ENCODE measurements at regions not wholly inside any gene's neighbourhood (a gene's known extent, or its start where the extent isn't known, plus 50 kb on each side); places are given as distances from the start of the nearest gene placed in this dataset.

- Histone ChIP-seq H4K5ac (ENCODE audit: low read depth, low read length) (no peak overlapping the region), H4K91ac (ENCODE audit: insufficient read depth, low read depth, low read length) (peak overlapping the region; percentile 33; the same call in 1 of the 2 replicates), H2AK5ac (ENCODE audit: low read depth, low read length) (peak overlapping the region; percentile 10; the same call in 1 of the 2 replicates), H3K4me2 (ENCODE audit: low read depth, low read length) (no peak overlapping the region), H2AFZ (replicated peaks; ENCODE audit: low read length, poor library complexity) (no peak overlapping the region), H3K9me1 (ENCODE audit: insufficient read depth, low read length) (peaks cover 15% of the 10 kb centered on the region; the same call in 1 of the 2 replicates), H3K4me1 (ENCODE audit: control insufficient read depth, insufficient read depth, low read length) (peaks cover 13% of the 10 kb centered on the region), H3K23ac (ENCODE audit: low read depth, low read length) (no peak overlapping the region), H3K36me3 (ENCODE audit: control insufficient read depth, insufficient read depth, low read length) (no peaks in the 10 kb centered on the region), H2BK20ac (ENCODE audit: low read depth, low read length) (0 out of 2 replicates have a peak overlapping the region, but pooled peaks have one; percentile 12), H2BK120ac (ENCODE audit: low read depth, low read length) (peak overlapping the region; percentile 48; the same call in 1 of the 2 replicates), H3K9ac (ENCODE audit: low read depth, low read length) (no peak overlapping the region), H2BK15ac (ENCODE audit: low read depth, low read length) (no peak overlapping the region), H2AK9ac (replicated peaks; ENCODE audit: low read depth, low read length, poor library complexity) (no peak overlapping the region), H4K8ac (ENCODE audit: low read depth in 2 of 2, low read length in 2 of 2) (no peak overlapping the region; a peak in 1 of 4 replicates), H2BK5ac (ENCODE audit: low read depth, low read length, poor library complexity, severe bottlenecking) (no peak overlapping the region), H3K18ac (ENCODE audit: low read depth, low read length) (no peak overlapping the region), H3K4ac (ENCODE audit: low read depth, low read length) (peak overlapping the region; percentile 27; the same call in 1 of the 2 replicates), H3K27me3 (ENCODE audit: control insufficient read depth, insufficient read depth, low read length) (no peaks in the 10 kb centered on the region), H4K20me1 (ENCODE audit: insufficient read depth, low read length) (no peaks in the 10 kb centered on the region), H3K56ac (ENCODE audit: extremely low read depth, insufficient read depth, low read length) (no peak overlapping the region), H3K4me3 (ENCODE audit: insufficient read depth, low read depth, low read length) (no peak overlapping the region), H3K79me1 (ENCODE audit: low read depth in 1 of 2, low read length in 2 of 2) (no peaks in the 10 kb centered on the region), H3K9me3 (ENCODE audit: control insufficient read depth, insufficient read depth, low read length) (no peaks in the 10 kb centered on the region), H3K14ac (replicated peaks; ENCODE audit: low read depth, low read length) (no peak overlapping the region; the same call in 1 of the 2 replicates), H3K27ac (ENCODE audit: insufficient read depth, low read length) (no peak overlapping the region)
- TF ChIP-seq, protein P1, sequence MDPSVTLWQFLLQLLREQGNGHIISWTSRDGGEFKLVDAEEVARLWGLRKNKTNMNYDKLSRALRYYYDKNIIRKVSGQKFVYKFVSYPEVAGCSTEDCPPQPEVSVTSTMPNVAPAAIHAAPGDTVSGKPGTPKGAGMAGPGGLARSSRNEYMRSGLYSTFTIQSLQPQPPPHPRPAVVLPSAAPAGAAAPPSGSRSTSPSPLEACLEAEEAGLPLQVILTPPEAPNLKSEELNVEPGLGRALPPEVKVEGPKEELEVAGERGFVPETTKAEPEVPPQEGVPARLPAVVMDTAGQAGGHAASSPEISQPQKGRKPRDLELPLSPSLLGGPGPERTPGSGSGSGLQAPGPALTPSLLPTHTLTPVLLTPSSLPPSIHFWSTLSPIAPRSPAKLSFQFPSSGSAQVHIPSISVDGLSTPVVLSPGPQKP (IDR thresholded peaks at IDR 0.05; ENCODE audit: borderline replicate concordance, low read depth, low read length): no peak
- TF ChIP-seq MXI1 (IDR thresholded peaks at IDR 0.05; ENCODE audit: borderline replicate concordance, low read depth, low read length) (no peak), CHD1 (IDR thresholded peaks at IDR 0.05; ENCODE audit: low read depth, low read length) (no peak), CEBPB (IDR thresholded peaks at IDR 0.05; ENCODE audit: low read depth, low read length) (no peak), SMC3 (IDR thresholded peaks at IDR 0.05; ENCODE audit: low read depth, low read length) (no peak), RAD21 (IDR thresholded peaks at IDR 0.05; ENCODE audit: low read length) (no peak), RCOR1 (IDR thresholded peaks at IDR 0.05; ENCODE audit: insufficient replicate concordance, low read length) (no peak), RFX5 (IDR thresholded peaks at IDR 0.05; ENCODE audit: low read depth, low read length) (no peak), NFE2L2 (IDR thresholded peaks at IDR 0.05; ENCODE audit: low read depth, low read length) (no peak), MAFK (IDR thresholded peaks at IDR 0.05; ENCODE audit: low read depth, low read length) (no peak), POLR2A (IDR thresholded peaks at IDR 0.05; ENCODE audit: low read depth, low read length) (no peak), FOS (IDR thresholded peaks at IDR 0.05; ENCODE audit: low read depth, low read length) (no peak), MAZ (IDR thresholded peaks at IDR 0.05; ENCODE audit: borderline replicate concordance, low read depth, low read length) (no peak)
- TF ChIP-seq, protein P2, sequence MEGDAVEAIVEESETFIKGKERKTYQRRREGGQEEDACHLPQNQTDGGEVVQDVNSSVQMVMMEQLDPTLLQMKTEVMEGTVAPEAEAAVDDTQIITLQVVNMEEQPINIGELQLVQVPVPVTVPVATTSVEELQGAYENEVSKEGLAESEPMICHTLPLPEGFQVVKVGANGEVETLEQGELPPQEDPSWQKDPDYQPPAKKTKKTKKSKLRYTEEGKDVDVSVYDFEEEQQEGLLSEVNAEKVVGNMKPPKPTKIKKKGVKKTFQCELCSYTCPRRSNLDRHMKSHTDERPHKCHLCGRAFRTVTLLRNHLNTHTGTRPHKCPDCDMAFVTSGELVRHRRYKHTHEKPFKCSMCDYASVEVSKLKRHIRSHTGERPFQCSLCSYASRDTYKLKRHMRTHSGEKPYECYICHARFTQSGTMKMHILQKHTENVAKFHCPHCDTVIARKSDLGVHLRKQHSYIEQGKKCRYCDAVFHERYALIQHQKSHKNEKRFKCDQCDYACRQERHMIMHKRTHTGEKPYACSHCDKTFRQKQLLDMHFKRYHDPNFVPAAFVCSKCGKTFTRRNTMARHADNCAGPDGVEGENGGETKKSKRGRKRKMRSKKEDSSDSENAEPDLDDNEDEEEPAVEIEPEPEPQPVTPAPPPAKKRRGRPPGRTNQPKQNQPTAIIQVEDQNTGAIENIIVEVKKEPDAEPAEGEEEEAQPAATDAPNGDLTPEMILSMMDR (conservative IDR thresholded peaks at IDR 0.05; ENCODE audit: low read depth, low read length): no peak
- no CpG with 5 or more reads among the region's 2 CpGs for WGBS, 2 experiments (ENCODE audit: extremely low coverage in 2 of 2, insufficient read length in 1 of 2)
- dilution Hi-C loops (cut with HindIII; ENCODE audit: low sequenced_read_pairs, unreplicated experiment) (no loop called here), intact Hi-C loops (cut with micrococcal nuclease) (no loop called here), in situ Hi-C loops (cut with MboI; ENCODE audit: low sequenced_read_pairs) (no loop called here)
- ChIA-PET POLR2A (ENCODE audit: unreplicated experiment) (no interaction called here), CTCF (no interaction called here)
- ATAC-seq (ENCODE audit: low read depth): no peak
- no TSS peak for BruUV-seq (replicated peaks)
- no peak for DNase-seq
Measured at GRCh38 chr3:14256046-14256445, 77.4 kb downstream of the LSM3 start.
